Endodermal cell (in vitro differentiated cells): ENCODE measurements at regions not wholly inside any gene's neighbourhood (a gene's known extent, or its start where the extent isn't known, plus 50 kb on each side); places are given as distances from the start of the nearest gene placed in this dataset.
A peak's percentile ranks its signal among the peaks of the same experiment; 100 is the strongest.

Experiments used
- DNase-seq: peaks from one replicate; pipeline ENCODE4 v3.0.0-alpha.2; 2017
- H3K27ac ChIP-seq: 2 replicates; pipeline ENCODE4 v1.5.1; 2013; ENCODE audit warnings: mild to moderate bottlenecking, low read depth, low read length, moderate library complexity
- H3K27me3 ChIP-seq: 2 replicates; pipeline ENCODE4 v1.6.1; 2013; ENCODE audit warnings: mild to moderate bottlenecking, low read length, moderate library complexity; ENCODE audit not compliant: insufficient read depth, control insufficient read depth, poor library complexity, severe bottlenecking
- H3K36me3 ChIP-seq: 2 replicates; pipeline ENCODE4 v1.7.0; 2013; ENCODE audit warnings: mild to moderate bottlenecking, low read length, moderate library complexity; ENCODE audit not compliant: control insufficient read depth, insufficient read depth
- H3K4me1 ChIP-seq: one replicate; pipeline ENCODE4 v1.7.0; 2013; ENCODE audit warnings: low read length; ENCODE audit not compliant: control insufficient read depth, insufficient read depth
- H3K4me3 ChIP-seq: 2 replicates; pipeline ENCODE4 v1.5.1; 2013; ENCODE audit warnings: mild to moderate bottlenecking, low read length, moderate library complexity
- H3K9ac ChIP-seq: 2 replicates; pipeline ENCODE4 v1.6.1; 2013; ENCODE audit warnings: mild to moderate bottlenecking, low read length, moderate library complexity; ENCODE audit not compliant: poor library complexity, severe bottlenecking; ENCODE audit errors: extremely low read depth
- H3K9me3 ChIP-seq: 2 replicates; pipeline ENCODE4 v1.6.1; 2013; ENCODE audit warnings: mild to moderate bottlenecking, low read length, moderate library complexity; ENCODE audit not compliant: control insufficient read depth
- H3K27ac Mint-ChIP-seq: 2 replicates; pipeline ENCODE4 v1.8.0; 2020; ENCODE audit warnings: mixed read lengths
- H3K27me3 Mint-ChIP-seq: 2 replicates; pipeline ENCODE4 v1.8.0; 2021; ENCODE audit warnings: mild to moderate bottlenecking, mixed read lengths; ENCODE audit not compliant: insufficient read depth
- H3K36me3 Mint-ChIP-seq: 2 replicates; pipeline ENCODE4 v1.8.0; 2020; ENCODE audit warnings: low read depth, mixed read lengths
- H3K4me1 Mint-ChIP-seq: 2 replicates; pipeline ENCODE4 v1.8.0; 2020; ENCODE audit warnings: mixed read lengths
- H3K4me3 Mint-ChIP-seq: 2 replicates; pipeline ENCODE4 v1.8.0; 2020; ENCODE audit warnings: mild to moderate bottlenecking, moderate library complexity, mixed read lengths
- H3K9me3 Mint-ChIP-seq: 2 replicates; pipeline ENCODE4 v1.8.0; 2020; ENCODE audit warnings: mild to moderate bottlenecking, mixed read lengths
- WGBS, 2 experiments: methylation state at CpG; one replicate each; pipeline versions ENCODE4 v1.1.5 to v1.1.7; 2013; ENCODE audit warnings: missing lambda C conversion rate in 2 of 2, mixed read lengths in 1 of 2; ENCODE audit not compliant: insufficient coverage in 1 of 2, insufficient read length in 1 of 2; 5-methylcytosine and 5-hydroxymethylcytosine counted together
- TF ChIP-seq, protein P1 (sequence below): fragments of 200-600 bp; sonication (generic); conservative IDR thresholded peaks from 2 replicates; pipeline ENCODE4 v1.5.0; 2021; ENCODE audit warnings: antibody characterized with exemption, mild to moderate bottlenecking

DNA sequence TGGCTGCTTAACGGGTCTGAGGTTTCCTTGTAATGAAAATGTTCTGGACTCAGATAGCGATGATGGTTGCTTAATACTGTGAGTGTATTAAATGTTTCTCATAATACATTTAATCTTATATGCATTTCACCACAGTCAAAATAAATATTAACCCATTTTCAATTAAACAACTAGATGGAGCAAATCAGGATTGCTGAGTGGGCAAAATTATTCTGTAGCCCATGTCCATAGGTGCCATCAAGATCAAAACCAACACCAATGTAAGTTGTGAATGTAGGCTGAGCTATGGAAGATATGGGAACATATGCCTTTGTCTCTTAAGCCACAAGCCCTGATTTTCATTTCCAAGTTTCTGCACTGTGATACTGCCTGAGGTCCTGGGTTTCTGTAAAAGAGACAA lies 572.6 kb upstream of the EEF2KMT start:
- no peaks in the 10 kb centered on the region for H3K9me3 Mint-ChIP-seq
- H3K27ac Mint-ChIP-seq = no peak overlapping the region
- Histone ChIP-seq H3K4me1 (peaks cover 10% of the 10 kb centered on the region), H3K4me3 (no peak overlapping the region), H3K36me3 (no peaks in the 10 kb centered on the region), H3K9ac (no peak overlapping the region), H3K27ac (no peak overlapping the region), H3K27me3 (no peaks in the 10 kb centered on the region), H3K9me3 (no peaks in the 10 kb centered on the region)
- H3K4me3 Mint-ChIP-seq = no peak overlapping the region
- no peak for DNase-seq
- no peaks in the 10 kb centered on the region for H3K36me3 Mint-ChIP-seq
- TF ChIP-seq, protein P1, sequence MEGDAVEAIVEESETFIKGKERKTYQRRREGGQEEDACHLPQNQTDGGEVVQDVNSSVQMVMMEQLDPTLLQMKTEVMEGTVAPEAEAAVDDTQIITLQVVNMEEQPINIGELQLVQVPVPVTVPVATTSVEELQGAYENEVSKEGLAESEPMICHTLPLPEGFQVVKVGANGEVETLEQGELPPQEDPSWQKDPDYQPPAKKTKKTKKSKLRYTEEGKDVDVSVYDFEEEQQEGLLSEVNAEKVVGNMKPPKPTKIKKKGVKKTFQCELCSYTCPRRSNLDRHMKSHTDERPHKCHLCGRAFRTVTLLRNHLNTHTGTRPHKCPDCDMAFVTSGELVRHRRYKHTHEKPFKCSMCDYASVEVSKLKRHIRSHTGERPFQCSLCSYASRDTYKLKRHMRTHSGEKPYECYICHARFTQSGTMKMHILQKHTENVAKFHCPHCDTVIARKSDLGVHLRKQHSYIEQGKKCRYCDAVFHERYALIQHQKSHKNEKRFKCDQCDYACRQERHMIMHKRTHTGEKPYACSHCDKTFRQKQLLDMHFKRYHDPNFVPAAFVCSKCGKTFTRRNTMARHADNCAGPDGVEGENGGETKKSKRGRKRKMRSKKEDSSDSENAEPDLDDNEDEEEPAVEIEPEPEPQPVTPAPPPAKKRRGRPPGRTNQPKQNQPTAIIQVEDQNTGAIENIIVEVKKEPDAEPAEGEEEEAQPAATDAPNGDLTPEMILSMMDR = no peak
- H3K27me3 Mint-ChIP-seq = no peaks in the 10 kb centered on the region
- peaks cover 30% of the 10 kb centered on the region for H3K4me1 Mint-ChIP-seq
- WGBS, 2 experiments = 80% methylated on average over 1 of the region's 2 CpGs; no CpG with 5 or more reads in 1 of the 2 experiments

DNA sequence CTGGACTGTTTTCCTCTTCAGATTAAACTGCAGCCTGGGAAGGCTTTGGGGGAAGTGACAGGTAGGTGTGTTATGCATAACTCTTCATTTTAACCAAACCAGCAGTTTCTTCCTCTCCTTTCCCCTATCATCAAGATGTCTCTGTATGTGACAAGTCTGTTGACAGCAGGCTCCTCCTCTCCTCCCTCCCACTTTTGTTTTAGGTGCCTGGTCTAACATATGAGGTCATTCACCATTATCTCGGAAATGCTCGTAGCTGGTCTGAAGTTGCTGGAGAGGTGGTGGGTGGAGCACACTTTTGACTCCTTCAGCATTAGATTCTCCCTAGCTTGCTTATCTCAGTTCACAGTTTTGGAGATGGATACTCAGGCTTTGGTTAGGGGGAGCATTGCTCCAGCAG lies 571.0 kb upstream of the EEF2KMT start:
- Histone ChIP-seq H3K4me1 (peaks cover 10% of the 10 kb centered on the region), H3K27me3 (no peaks in the 10 kb centered on the region), H3K36me3 (no peaks in the 10 kb centered on the region), H3K4me3 (no peak overlapping the region), H3K9ac (no peak overlapping the region), H3K27ac (no peak overlapping the region), H3K9me3 (no peaks in the 10 kb centered on the region)
- no peaks in the 10 kb centered on the region for H3K27me3 Mint-ChIP-seq
- no peaks in the 10 kb centered on the region for H3K9me3 Mint-ChIP-seq
- no peaks in the 10 kb centered on the region for H3K36me3 Mint-ChIP-seq
- TF ChIP-seq, protein P1 = no peak
- peak; percentile 55 for DNase-seq
- H3K27ac Mint-ChIP-seq = no peak overlapping the region
- WGBS, 2 experiments = 60% methylated on average over 2 of the region's 2 CpGs; no CpG with 5 or more reads in 1 of the 2 experiments
- H3K4me3 Mint-ChIP-seq = no peak overlapping the region
- peaks cover 30% of the 10 kb centered on the region for H3K4me1 Mint-ChIP-seq

DNA sequence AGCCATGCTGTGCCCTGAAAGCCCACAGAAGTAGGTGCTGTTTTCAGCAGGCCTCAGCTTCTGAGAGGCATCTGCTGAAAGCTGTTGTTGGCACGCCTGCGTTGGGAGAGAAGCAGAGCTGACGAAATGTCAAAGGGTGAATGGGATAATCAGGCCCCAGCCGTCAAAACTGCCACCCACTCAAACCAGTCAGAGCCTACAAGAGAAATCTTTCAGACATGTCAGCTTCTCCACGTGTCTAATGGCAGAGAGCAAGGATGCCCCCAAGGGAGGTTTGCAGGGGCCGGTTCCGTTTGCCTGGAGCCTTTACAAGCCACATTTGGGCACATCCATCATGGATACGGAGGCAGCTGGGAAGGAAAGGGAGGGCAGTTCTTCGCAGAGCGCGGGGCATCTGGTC lies 568.2 kb upstream of the EEF2KMT start:
- no peaks in the 10 kb centered on the region for H3K27me3 ChIP-seq
- Mint-ChIP-seq H3K36me3 (no peaks in the 10 kb centered on the region), H3K4me3 (no peak overlapping the region), H3K4me1 (peaks cover 35% of the 10 kb centered on the region), H3K27ac (peak overlapping the region; percentile 67), H3K9me3 (no peaks in the 10 kb centered on the region), H3K27me3 (no peaks in the 10 kb centered on the region)
- H3K9ac ChIP-seq = no peak overlapping the region
- no peak overlapping the region for H3K4me3 ChIP-seq
- H3K4me1 ChIP-seq = peaks cover 10% of the 10 kb centered on the region
- no peak overlapping the region for H3K27ac ChIP-seq
- H3K9me3 ChIP-seq = no peaks in the 10 kb centered on the region
- H3K36me3 ChIP-seq = no peaks in the 10 kb centered on the region
- TF ChIP-seq, protein P1 = no peak
- 91 to 95% methylated on average over 8 to 11 of the region's 11 CpGs for WGBS, 2 experiments
- no peak for DNase-seq
